Fibroblast of villous mesenchyme (primary cell): ENCODE measurements at regions not wholly inside any gene's neighbourhood (a gene's known extent, or its start where the extent isn't known, plus 50 kb on each side); places are given as distances from the start of the nearest gene placed in this dataset.

Experiments used
- DNase-seq: peaks from one replicate; pipeline ENCODE4 v3.0.0-alpha.2; 2010; ENCODE audit warnings: low read depth
- H3K4me3 ChIP-seq: 2 replicates; pipeline ENCODE4 v1.5.1; 2011; ENCODE audit warnings: low read depth, mild to moderate bottlenecking, low read length
- CTCF ChIP-seq: IDR thresholded peaks from 2 replicates; pipeline ENCODE4 v1.5.1; 2012; ENCODE audit warnings: low read depth, mild to moderate bottlenecking, low read length; ENCODE audit not compliant: insufficient read depth

- H3K4me3 ChIP-seq, result no peak overlapping the region
- TF ChIP-seq CTCF, result no peak
- DNase-seq, result no peak
Measured at GRCh38 chr10:36048236-36048635, 406.1 kb upstream of the FZD8 start.

GRCh38 chr10:36042135-36042534, 400.0 kb upstream of the FZD8 start:
- H3K4me3 ChIP-seq, result no peak overlapping the region
- peak; percentile 16 for TF ChIP-seq CTCF
- DNase-seq, result peak; percentile 6

GRCh38 chr10:36038316-36038955, 396.3 kb upstream of the FZD8 start:
- no peak overlapping the region for H3K4me3 ChIP-seq
- TF ChIP-seq CTCF, result no peak
- DNase-seq, result no peak

GRCh38 chr10:36036137-36036536, 394.0 kb upstream of the FZD8 start:
- no peak for TF ChIP-seq CTCF

GRCh38 chr10:36033808-36034207, 391.7 kb upstream of the FZD8 start:
- no peak for TF ChIP-seq CTCF
- no peak for DNase-seq
- no peak overlapping the region for H3K4me3 ChIP-seq

More at GRCh38 chr10:36036137-36036536, 394.0 kb upstream of the FZD8 start:
- no peak for DNase-seq
- no peak overlapping the region for H3K4me3 ChIP-seq

GRCh38 chr10:36030516-36030915, 388.4 kb upstream of the FZD8 start:
- no peak for DNase-seq

More at GRCh38 chr10:36030516-36030915, 388.4 kb upstream of the FZD8 start:
- no peak overlapping the region for H3K4me3 ChIP-seq
- no peak for TF ChIP-seq CTCF
